Ovary (tissue), 7 donors: ENCODE measurements at regions not wholly inside any gene's neighbourhood (a gene's known extent, or its start where the extent isn't known, plus 50 kb on each side); places are given as distances from the start of the nearest gene placed in this dataset.

Experiments
- DNase-seq, 5 donors: peaks; one replicate each; pipeline ENCODE4 v3.0.0-alpha.2; 2019 to 2020
- H3K27ac ChIP-seq, 2 donors: fragments of 200-600 bp; one replicate each; pipeline versions ENCODE4 v1.5.1 to v1.8.0; 2019 to 2022
- H3K27me3 ChIP-seq: fragments of 200-600 bp; one replicate; pipeline ENCODE4 v1.8.0; 2022
- H3K36me3 ChIP-seq: fragments of 200-600 bp; sonication (generic); one replicate; pipeline ENCODE4 v1.5.1; 2019
- H3K4me1 ChIP-seq: one replicate; pipeline ENCODE4 v1.8.1; 2013; ENCODE audit warnings: mild to moderate bottlenecking, moderate library complexity; ENCODE audit not compliant: insufficient read depth
- H3K4me3 ChIP-seq: fragments of 200-600 bp; sonication (generic); one replicate; pipeline ENCODE4 v1.5.1; 2017
- H3K9me3 ChIP-seq, 2 donors: fragments of 200-600 bp in 1 of 2; sonication (generic) in 1 of 2; one replicate each; pipeline versions ENCODE4 v1.5.1 to v1.8.1; 2013 to 2019; ENCODE audit warnings: mild to moderate bottlenecking in 1 of 2, moderate library complexity in 1 of 2
- EP300 ChIP-seq: sonication (generic); formaldehyde crosslinking; IDR thresholded peaks from one replicate; pipeline ENCODE4 v1.6.1; 2017; ENCODE audit warnings: antibody characterized with exemption
- POLR2A ChIP-seq: fragments of 450-650 bp; IDR thresholded peaks from one replicate; pipeline ENCODE4 v1.6.1; 2017; ENCODE audit warnings: antibody characterized with exemption, mild to moderate bottlenecking, moderate library complexity
- WGBS, 3 donors: extraction: QIAGEN DNeasy Blood & Tissue Kit in 1 of 3; methylation state at CpG; one replicate each; pipeline versions ENCODE4 v1.1.5 to v1.1.7; 2013 to 2017; 5-methylcytosine and 5-hydroxymethylcytosine counted together
- intact Hi-C, 4 donors: fragments of 100-400 bp; cut with DNase I; formaldehyde crosslinking; loops; one replicate each; pipeline versions ENCODE4 v1.11.0 to v1.15.1; 2022 to 2023
- TF ChIP-seq, protein P1 (sequence below), 3 donors: fragments of 450-650 bp in 2 of 3; fragments of 200-600 bp in 1 of 3; IDR thresholded peaks; one replicate each; pipeline versions ENCODE4 v1.5.1 to v1.8.0; 2016 to 2022; ENCODE audit warnings: antibody characterized with exemption in 3 of 3, mild to moderate bottlenecking in 1 of 3
- donor health status: DM: no; HTN: no; CAD: no; lungs with moderate emphysema.
- donor health status: DM: no; HTN: no; CAD: no.
- donor health status: Bipolar disorder and iron deficiency.
- donor health status: DM: no; HTN: no; CAD: no.
- donor health status: DM: yes; HTN: yes; CAD: no.

DNA sequence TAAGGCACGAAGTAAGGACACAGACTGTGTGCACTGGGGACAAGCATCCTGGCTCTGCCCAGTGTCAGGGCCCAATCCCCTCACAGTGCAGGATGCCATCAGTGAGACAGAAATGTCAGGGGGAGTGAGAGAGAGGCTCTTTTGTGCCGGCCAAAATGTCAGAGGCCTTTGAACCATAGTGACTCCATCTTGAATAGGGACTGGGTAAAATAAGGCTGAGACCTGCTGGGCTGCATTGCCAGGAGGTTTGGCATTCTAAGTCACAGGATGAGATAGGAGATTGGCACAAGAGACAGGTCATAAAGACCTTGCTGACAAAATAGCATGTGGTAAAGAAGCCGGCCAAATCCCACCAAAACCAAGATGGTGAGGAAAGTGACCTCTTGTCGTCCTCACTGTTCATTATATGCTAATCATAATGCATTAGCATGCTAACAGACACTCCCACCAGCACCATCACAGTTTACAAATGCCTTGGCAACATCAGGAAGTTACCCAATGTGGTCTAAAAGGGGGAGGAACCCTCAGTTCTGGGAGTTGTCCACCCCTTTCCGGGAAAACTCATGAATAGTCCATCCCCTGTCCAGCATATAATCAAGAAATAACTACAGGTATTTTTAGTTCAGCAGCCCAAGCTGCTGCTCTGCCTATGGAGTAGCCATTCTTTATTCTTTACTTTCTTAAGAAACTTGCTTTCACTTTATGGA, 337.4 kb downstream of the LPIN1 start:
- H3K4me3 ChIP-seq = no peak overlapping the region
- no peaks in the 10 kb centered on the region for H3K4me1 ChIP-seq
- no peak for DNase-seq
- H3K27ac ChIP-seq = no peak overlapping the region
- intact Hi-C loops = no loop called here
- TF ChIP-seq POLR2A (no peak), EP300 (no peak)
- TF ChIP-seq, protein P1, sequence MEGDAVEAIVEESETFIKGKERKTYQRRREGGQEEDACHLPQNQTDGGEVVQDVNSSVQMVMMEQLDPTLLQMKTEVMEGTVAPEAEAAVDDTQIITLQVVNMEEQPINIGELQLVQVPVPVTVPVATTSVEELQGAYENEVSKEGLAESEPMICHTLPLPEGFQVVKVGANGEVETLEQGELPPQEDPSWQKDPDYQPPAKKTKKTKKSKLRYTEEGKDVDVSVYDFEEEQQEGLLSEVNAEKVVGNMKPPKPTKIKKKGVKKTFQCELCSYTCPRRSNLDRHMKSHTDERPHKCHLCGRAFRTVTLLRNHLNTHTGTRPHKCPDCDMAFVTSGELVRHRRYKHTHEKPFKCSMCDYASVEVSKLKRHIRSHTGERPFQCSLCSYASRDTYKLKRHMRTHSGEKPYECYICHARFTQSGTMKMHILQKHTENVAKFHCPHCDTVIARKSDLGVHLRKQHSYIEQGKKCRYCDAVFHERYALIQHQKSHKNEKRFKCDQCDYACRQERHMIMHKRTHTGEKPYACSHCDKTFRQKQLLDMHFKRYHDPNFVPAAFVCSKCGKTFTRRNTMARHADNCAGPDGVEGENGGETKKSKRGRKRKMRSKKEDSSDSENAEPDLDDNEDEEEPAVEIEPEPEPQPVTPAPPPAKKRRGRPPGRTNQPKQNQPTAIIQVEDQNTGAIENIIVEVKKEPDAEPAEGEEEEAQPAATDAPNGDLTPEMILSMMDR (IDR thresholded peaks at IDR 0.05) = no peak
- H3K27me3 ChIP-seq = no peaks in the 10 kb centered on the region
- no peaks in the 10 kb centered on the region for H3K36me3 ChIP-seq
- H3K9me3 ChIP-seq = no peaks in the 10 kb centered on the region
- 85 to 88% (median 87%) methylated on average over 5 of the region's 5 CpGs for WGBS, 3 donors

DNA sequence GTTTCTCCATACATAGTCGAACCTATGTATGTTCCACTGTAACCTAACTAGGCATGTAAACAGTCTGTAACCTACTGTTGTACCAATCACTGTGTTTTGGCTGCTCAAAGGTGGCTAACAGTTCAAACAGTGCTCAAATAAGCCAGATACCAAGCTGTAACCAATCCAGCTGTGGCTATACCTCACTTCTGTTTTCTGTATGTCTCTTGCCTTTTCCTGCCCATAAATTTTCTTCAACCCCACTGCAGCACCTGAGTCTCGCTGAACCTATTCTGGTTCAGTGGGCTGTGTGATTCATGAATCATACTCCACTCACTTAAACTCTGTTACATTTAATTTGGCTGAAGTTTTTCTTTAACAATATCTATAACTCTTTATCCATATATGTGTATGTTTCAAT, 340.7 kb downstream of the LPIN1 start:
- TF ChIP-seq, protein P1 (IDR thresholded peaks at IDR 0.05) = no peak
- TF ChIP-seq EP300 (no peak), POLR2A (no peak)
- Histone ChIP-seq H3K27me3 (no peaks in the 10 kb centered on the region), H3K4me1 (no peaks in the 10 kb centered on the region), H3K4me3 (no peak overlapping the region), H3K36me3 (no peaks in the 10 kb centered on the region), H3K9me3 (no peaks in the 10 kb centered on the region), H3K27ac (no peak overlapping the region)
- intact Hi-C loops = no loop called here
- WGBS, 3 donors = 87 to 88% (median 88%) methylated on average over 2 of the region's 2 CpGs
- no peak for DNase-seq

DNA sequence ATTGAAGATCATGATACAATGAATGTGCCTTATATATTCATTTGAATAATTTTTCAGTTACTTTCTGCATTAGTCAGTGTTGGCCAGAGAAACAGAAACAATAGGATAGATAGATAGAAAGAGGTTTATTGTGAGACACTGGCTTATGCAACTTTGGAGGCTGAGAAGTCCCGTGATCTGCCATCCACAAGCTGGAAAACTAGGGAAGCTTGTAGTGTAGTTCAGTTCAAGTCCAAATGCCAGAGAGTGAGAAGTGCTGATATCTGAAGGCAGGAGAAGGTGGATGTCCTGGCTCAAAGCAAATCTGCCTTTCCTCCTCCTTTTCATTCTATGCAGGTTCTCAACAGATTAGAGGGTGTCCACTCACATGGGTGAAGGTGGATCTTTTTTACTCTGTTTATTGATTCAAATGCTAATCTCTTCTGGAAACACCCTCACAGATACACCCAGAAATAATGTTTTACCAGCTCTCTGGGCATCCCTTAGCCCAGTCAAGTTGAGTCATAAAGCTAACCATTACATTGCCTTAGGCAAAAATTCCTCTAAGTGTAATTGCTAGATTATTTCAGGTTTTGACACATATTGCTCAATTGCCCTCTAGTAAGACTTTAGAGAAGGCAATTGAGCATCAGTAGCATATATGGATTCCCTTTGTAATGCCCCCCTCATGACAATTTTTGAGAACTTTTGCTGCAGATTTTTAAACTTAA, 341.4 kb downstream of the LPIN1 start:
- WGBS, 3 donors = 94 to 100% (median 96%) methylated on average over 1 of the region's 1 CpG
- Histone ChIP-seq H3K27ac (no peak overlapping the region), H3K4me1 (no peaks in the 10 kb centered on the region), H3K4me3 (no peak overlapping the region), H3K9me3 (no peaks in the 10 kb centered on the region), H3K27me3 (no peaks in the 10 kb centered on the region), H3K36me3 (no peaks in the 10 kb centered on the region)
- DNase-seq = no peak
- TF ChIP-seq POLR2A (no peak), EP300 (no peak)
- TF ChIP-seq, protein P1 (IDR thresholded peaks at IDR 0.05) = no peak
- intact Hi-C loops = no loop called here

DNA sequence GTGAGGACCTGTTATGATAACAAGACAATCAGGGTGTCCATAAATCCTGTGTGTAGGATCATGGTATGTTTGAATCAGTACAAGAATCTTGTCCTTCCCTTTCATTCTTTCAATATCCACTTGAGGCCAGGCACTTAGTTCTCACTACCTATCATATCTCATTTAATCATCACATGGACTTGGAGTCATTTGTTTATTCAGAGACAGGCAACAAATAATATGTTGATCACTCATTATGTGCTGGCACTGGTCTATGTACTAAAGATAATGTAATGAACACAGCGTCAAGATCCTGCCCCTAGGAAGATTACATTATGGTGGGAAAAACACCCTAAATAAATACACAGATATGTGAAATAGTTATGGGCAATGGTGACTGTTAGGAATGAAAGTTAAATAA, 342.6 kb downstream of the LPIN1 start:
- WGBS, 3 donors = 78 to 92% (median 80%) methylated on average over 1 of the region's 1 CpG
- Histone ChIP-seq H3K36me3 (no peaks in the 10 kb centered on the region), H3K27me3 (no peaks in the 10 kb centered on the region), H3K4me3 (no peak overlapping the region), H3K4me1 (no peaks in the 10 kb centered on the region), H3K9me3 (no peaks in the 10 kb centered on the region), H3K27ac (no peak overlapping the region)
- TF ChIP-seq POLR2A (no peak), EP300 (no peak)
- TF ChIP-seq, protein P1 (IDR thresholded peaks at IDR 0.05) = no peak
- intact Hi-C loops = no loop called here
- no peak for DNase-seq
